ENCODE measurements at regions not wholly inside any gene's neighbourhood (a gene's known extent, or its start where the extent isn't known, plus 50 kb on each side); places are given as distances from the start of the nearest gene placed in this dataset.

- Histone ChIP-seq H3K4me1 (no peaks in the 10 kb centered on the region), H3K9me3 (no peaks in the 10 kb centered on the region), H3K36me3 (no peaks in the 10 kb centered on the region), H3K27ac (no peak overlapping the region), H3K27me3 (no peaks in the 10 kb centered on the region), H3K4me3 (no peak overlapping the region)
- peak in 1 of 3 donors; percentile 13 for DNase-seq
- TF ChIP-seq CTCF (IDR thresholded peaks at IDR 0.05), result no peak
- TF ChIP-seq POLR2A (IDR thresholded peaks at IDR 0.05), result no peak
Measured at GRCh38 chr19:29429021-29429420, 96.8 kb upstream of the VSTM2B start.

GRCh38 chr19:29429581-29429980 is 96.2 kb upstream of the VSTM2B start:
- TF ChIP-seq POLR2A (IDR thresholded peaks at IDR 0.05) (no peak), CTCF (IDR thresholded peaks at IDR 0.05) (no peak)
- Histone ChIP-seq H3K4me1 (no peaks in the 10 kb centered on the region), H3K27ac (no peak overlapping the region), H3K9me3 (no peaks in the 10 kb centered on the region), H3K4me3 (no peak overlapping the region), H3K27me3 (no peaks in the 10 kb centered on the region), H3K36me3 (no peaks in the 10 kb centered on the region)
- peak in 1 of 3 donors; percentile 15 for DNase-seq

GRCh38 chr19:29431332-29431731 is 94.5 kb upstream of the VSTM2B start:
- H3K27ac ChIP-seq, result no peak overlapping the region
- no peak overlapping the region for H3K4me3 ChIP-seq
- no peaks in the 10 kb centered on the region for H3K9me3 ChIP-seq
- H3K36me3 ChIP-seq, result no peaks in the 10 kb centered on the region
- no peaks in the 10 kb centered on the region for H3K4me1 ChIP-seq
- TF ChIP-seq POLR2A (IDR thresholded peaks at IDR 0.05) (no peak), CTCF (IDR thresholded peaks at IDR 0.05) (no peak)
- no peaks in the 10 kb centered on the region for H3K27me3 ChIP-seq
- DNase-seq, result no peak

GRCh38 chr19:29432677-29433076 is 93.1 kb upstream of the VSTM2B start:
- no peaks in the 10 kb centered on the region for H3K4me1 ChIP-seq
- no peak overlapping the region for H3K27ac ChIP-seq
- TF ChIP-seq POLR2A (IDR thresholded peaks at IDR 0.05) (no peak), CTCF (IDR thresholded peaks at IDR 0.05) (no peak)
- no peaks in the 10 kb centered on the region for H3K9me3 ChIP-seq
- DNase-seq, result no peak
- H3K36me3 ChIP-seq, result no peaks in the 10 kb centered on the region
- no peak overlapping the region for H3K4me3 ChIP-seq
- H3K27me3 ChIP-seq, result no peaks in the 10 kb centered on the region

- Histone ChIP-seq H3K27ac (no peak overlapping the region), H3K9me3 (peaks cover 0 to 3% (median 0%) of the 10 kb centered on the region in 4 donors), H3K27me3 (no peaks in the 10 kb centered on the region), H3K36me3 (no peaks in the 10 kb centered on the region), H3K4me3 (no peak overlapping the region), H3K4me1 (no peaks in the 10 kb centered on the region)
- TF ChIP-seq POLR2A (IDR thresholded peaks at IDR 0.05), result no peak
- no peak for TF ChIP-seq CTCF (IDR thresholded peaks at IDR 0.05)
- no peak for DNase-seq
Measured at GRCh38 chr19:29436591-29437103, 89.1 kb upstream of the VSTM2B start.

- no peak for TF ChIP-seq POLR2A (IDR thresholded peaks at IDR 0.05)
- TF ChIP-seq CTCF (IDR thresholded peaks at IDR 0.05), result no peak
- no peak for DNase-seq
- H3K4me1 ChIP-seq, result no peaks in the 10 kb centered on the region
- no peaks in the 10 kb centered on the region for H3K27me3 ChIP-seq
- H3K4me3 ChIP-seq, result no peak overlapping the region
- H3K27ac ChIP-seq, result no peak overlapping the region
- peaks cover 0 to 3% (median 0%) of the 10 kb centered on the region in 4 donors for H3K9me3 ChIP-seq
- H3K36me3 ChIP-seq, result no peaks in the 10 kb centered on the region
Measured at GRCh38 chr19:29439021-29439420, 86.8 kb upstream of the VSTM2B start.

All from Peyer's patch (tissue), 4 donors.